HG02763 (cell line): ENCODE measurements at regions not wholly inside any gene's neighbourhood (a gene's known extent, or its start where the extent isn't known, plus 50 kb on each side); places are given as distances from the start of the nearest gene placed in this dataset.
A peak's percentile ranks its signal among the peaks of the same experiment; 100 is the strongest.

Experiments
- ATAC-seq: cut with Tn5 transposase; IDR thresholded peaks from one replicate; pipeline ENCODE4 v1.9.1; 2021; ENCODE audit warnings: mild to moderate bottlenecking, moderate library complexity; ENCODE audit not compliant: unreplicated experiment

GRCh38 chr9:1732670-1733069, 282.5 kb upstream of the SMARCA2 start:
- no peak for ATAC-seq

- no peak for ATAC-seq
Observed at GRCh38 chr9:1738511-1739100, 276.5 kb upstream of the SMARCA2 start.

GRCh38 chr9:1743121-1743960, 271.8 kb upstream of the SMARCA2 start:
- no peak for ATAC-seq

DNA sequence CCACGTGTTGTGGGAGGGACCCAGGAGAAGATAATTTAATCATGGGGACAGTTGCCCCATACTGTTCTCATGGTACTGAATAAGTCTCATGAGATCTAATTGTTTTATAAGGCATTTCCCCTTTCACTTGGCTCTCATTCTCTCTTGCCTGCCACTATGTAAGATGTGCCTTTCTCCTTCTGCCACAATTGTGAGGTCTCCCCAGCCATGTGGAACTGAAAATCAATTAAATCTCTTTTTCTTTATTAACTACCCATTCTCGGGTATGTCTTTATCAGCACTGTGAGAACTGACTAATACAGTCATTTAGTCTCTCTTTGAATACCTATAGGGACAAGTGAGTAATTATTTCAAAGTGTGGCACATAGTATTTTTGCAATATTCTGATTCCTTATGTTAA, 269.2 kb upstream of the SMARCA2 start:
- no peak for ATAC-seq

- peak; percentile 77 for ATAC-seq
Observed at GRCh38 chr9:1747417-1747967, 267.7 kb upstream of the SMARCA2 start.

GRCh38 chr9:1748407-1748806, 266.7 kb upstream of the SMARCA2 start:
- no peak for ATAC-seq

GRCh38 chr9:1757186-1757585, 258.0 kb upstream of the SMARCA2 start:
- no peak for ATAC-seq

GRCh38 chr9:1759009-1759408, 256.1 kb upstream of the SMARCA2 start:
- ATAC-seq, result no peak

DNA sequence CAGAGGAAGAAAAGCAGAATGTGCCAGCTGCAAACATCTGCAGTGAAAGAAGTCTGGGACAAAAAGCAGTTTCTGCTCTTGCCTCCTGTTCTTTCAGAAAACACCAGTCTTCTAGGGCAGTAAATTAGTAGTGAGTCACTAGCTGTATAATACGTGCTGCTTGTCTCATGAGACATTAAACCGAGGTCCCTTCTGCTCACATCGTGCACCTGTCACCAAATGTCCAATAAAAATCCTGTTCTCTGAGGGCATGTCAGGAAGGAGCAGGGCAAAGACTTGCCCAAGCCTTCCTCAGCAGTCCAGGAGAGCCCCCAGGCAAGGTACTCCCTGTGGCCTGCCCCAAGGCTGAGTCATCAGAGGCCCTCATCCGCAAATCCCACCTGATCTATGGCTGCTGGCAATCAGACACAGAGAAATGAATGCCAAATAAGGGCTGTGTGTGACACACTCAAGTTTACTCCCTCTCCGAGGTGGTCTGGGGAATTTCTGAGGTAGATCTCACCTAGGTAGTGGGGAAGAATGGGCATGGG, 255.3 kb upstream of the SMARCA2 start:
- no peak for ATAC-seq

DNA sequence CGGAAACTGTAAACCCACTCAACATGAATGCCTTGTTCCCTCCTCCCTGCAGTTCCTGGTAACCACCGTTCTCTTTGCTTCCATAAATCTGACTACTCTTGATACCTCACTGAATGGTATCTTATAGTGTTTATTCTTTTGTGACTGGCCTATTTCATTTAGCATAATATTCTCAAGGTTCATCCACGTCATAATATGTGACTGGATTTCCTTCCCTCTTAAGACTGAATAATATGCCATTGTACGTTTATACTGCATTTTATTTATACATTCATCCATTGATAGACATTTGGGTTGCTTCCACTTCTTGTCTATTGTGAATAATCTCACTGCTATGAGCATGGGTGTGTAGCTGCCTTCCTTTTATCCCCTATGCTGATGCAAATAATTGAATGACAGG, 253.3 kb upstream of the SMARCA2 start:
- ATAC-seq, result no peak

DNA sequence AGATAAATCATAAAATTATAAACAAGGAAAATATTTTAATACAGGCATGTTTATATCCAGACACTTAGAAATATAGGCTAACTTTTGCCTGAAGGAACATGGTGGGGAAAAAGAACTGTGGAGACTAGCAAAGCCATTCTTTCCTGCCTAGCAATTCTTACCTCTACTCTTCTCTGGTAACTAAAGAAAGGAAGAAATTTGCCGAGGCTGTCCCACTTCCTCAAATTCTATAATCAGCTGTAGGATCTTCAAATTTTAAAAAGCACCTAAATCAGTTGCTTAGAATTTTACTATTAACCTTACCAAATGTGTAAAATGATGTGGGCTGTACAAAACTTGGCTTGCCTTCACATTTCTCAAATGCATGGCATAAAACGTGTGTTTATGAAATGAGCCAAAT, 249.1 kb upstream of the SMARCA2 start:
- no peak for ATAC-seq

DNA sequence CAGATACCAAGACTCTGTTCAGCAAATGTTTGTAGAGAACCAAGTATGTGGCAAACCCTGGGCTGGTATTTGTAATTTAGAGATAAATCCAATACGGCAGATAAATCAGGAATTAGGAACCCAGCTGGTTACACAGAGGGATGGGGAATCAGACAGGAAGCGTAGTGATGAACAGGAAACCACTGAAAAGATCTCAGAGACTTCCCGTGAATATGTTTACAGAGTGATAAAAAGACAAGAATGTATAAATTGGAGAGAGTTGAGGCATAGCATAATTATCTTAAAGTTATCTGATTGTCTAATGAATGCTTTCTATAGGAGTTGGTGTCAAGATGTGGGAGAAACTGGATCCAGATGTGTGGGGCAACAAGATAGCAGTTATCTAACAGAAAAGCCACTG, 246.6 kb upstream of the SMARCA2 start:
- no peak for ATAC-seq

DNA sequence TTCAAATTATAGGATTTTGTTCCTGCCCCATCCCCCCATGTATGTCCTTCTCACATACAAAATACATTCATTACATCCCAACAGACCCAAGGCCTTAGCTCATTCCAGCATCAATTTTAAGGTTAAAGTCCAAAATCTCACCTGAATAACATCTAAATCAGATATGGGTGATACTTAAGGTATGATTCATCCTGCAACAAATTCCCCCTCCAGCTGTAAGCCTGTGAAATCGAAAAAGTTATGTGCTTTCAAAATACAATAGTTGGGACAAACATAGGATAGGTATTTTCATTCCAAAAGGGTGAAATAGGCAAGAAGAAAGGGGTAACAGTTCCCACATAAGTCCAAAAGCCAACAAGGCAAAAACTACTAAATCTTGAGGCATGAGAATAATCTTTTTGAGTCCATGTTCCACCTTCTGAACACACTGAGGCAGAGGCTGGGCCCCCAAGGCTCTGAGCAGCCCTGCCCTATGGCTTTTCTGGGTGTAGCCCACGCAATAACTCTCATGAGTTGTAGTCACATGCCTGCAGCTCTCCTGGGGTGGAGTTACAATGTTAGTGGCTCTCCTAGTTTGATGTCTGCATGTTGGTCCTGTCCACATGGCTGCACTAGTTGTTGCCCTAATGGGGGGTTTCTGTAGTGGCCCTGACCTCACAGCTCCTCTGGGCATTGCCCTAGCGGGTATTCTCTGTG, 243.9 kb upstream of the SMARCA2 start:
- ATAC-seq, result no peak

- no peak for ATAC-seq
Observed at GRCh38 chr9:1775230-1775629, 239.9 kb upstream of the SMARCA2 start.

DNA sequence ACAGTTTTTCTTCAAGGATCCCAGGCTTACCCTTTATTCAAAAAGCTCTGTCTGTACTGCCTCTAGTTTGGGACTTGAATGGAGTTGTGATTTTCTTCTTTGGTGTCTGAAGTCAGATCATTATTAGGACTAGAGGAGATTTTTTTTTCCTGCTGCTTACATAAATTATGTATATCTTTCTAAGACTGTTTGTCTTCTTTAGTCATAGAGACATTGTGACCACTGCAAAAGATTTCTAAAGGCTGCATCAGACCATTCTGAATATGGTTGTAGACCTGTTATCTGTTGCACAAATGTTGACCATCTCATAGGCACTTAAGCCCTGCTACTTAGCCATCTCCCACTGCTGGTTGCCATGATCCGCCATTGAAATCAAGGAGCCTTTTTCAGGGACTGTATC, 238.5 kb upstream of the SMARCA2 start:
- ATAC-seq, result no peak

DNA sequence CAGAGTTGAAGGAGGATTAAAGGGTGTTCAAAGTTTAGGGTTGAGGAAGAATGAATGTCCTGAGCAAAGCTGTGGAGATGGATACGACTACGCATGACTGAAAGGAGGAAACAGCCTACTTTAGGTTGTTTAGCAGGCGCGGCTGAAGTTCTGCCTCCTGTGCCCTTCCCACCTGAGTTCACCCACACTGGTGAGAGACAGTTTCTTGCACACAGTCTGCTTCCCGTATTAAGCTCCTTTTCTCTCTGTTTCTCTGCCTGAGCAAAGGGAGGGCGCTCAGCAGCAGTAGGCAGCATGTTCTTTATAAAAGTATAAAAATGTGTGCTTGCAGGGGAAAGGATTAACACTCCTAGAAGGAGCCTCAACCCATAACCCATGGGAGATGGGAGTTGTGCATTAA, 224.0 kb upstream of the SMARCA2 start:
- ATAC-seq, result no peak

- no peak for ATAC-seq
Observed at GRCh38 chr9:1794547-1795270, 220.4 kb upstream of the SMARCA2 start.

DNA sequence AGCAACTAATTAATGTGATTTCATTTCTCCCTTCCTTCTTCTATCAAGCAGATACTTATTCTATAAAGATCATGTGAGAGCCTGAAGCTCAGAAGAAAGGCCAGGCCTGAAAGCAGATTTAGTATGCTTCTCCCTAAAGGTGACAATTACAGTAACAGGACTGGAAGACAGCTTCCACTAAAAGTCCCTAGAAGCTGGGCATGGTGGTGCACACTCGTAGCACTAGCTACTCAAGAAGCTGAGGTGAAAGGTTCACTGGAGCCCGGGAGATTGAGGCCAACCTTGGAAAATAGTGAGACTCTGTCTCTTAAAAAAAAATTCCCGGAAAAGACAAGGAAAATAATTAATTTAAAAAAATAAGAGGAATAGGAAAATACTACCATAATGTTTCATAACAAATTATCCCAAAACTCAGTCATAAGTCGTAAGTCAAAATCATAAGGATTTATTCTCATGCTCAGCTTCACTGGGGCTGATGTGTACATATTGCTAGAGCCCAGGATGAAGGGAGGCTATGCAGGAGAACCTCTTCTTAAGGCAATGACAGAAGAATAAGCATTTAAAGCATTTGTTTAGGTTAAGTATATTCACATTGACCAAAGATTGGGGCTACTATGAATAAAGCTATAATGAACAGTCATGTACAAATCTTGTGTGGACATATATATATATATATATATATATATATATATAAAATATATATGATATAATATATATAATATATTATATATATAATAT, 210.8 kb upstream of the SMARCA2 start:
- ATAC-seq, result no peak

DNA sequence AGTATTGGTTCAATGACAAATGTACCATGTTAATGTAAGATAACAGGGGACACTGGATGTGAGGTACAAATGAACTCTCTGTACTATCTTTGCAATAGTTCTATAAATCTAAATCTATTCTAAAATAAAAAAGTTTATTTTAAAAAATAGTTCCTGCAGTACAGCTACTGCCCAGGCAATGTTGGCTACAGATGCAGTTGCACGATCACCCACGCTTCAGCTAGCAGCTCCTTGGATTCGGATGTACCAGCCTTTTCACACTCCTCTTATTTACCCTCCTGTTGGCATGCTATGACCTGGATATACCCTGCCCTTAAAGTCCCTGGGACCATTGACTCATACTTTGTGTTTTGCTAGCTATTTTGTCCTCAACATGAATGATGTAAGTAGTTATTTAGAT, 185.4 kb upstream of the SMARCA2 start:
- no peak for ATAC-seq

- no peak for ATAC-seq
Observed at GRCh38 chr9:1832960-1833359, 182.2 kb upstream of the SMARCA2 start.
